GM12878 (cell line): ENCODE measurements at regions not wholly inside any gene's neighbourhood (a gene's known extent, or its start where the extent isn't known, plus 50 kb on each side); places are given as distances from the start of the nearest gene placed in this dataset.
A peak's percentile ranks its signal among the peaks of the same experiment; 100 is the strongest.

ENCODE experiments used
- ATAC-seq: fragments of 200-7000 bp; cut with Tn5 transposase; 3 replicates; pipeline ENCODE4 v1.9.1; 2020; ENCODE audit warnings: mild to moderate bottlenecking, moderate library complexity
- BruUV-seq: library from RNA; stranded (reverse); fragments of 400-500 nt; replicated peaks from 2 replicates; lab custom pipeline; 2021; lab: Mats Ljungman, UMichigan
- CTCF ChIA-PET: fragments of 300-600 bp; sonication (Branson Sonifier 250); formaldehyde crosslinking; extraction: SDS; loops from one replicate; lab custom pipeline; 2021; ENCODE audit warnings: inconsistent platforms; lab: Yijun Ruan, JAX
- POLR2A ChIA-PET: fragments of 350-600 bp; formaldehyde crosslinking; extraction: SDS; loops from one replicate; lab custom pipeline; 2021; ENCODE audit warnings: inconsistent platforms; lab: Charles Lee
- RAD21 ChIA-PET: fragments of 300-600 bp; sonication (Branson Sonifier 250); formaldehyde crosslinking; loops from one replicate; lab custom pipeline; 2023; ENCODE audit warnings: antibody characterized with exemption; ENCODE audit not compliant: unreplicated experiment; lab: Charles Lee
- SMC1A ChIA-PET: fragments of 300-600 bp; sonication (Branson Sonifier 250); formaldehyde crosslinking; loops from one replicate; lab custom pipeline; 2023; ENCODE audit not compliant: unreplicated experiment, uncharacterized antibody; lab: Charles Lee
- DNase-seq: peaks from one replicate; pipeline ENCODE4 v3.0.0-alpha.2; 2011; ENCODE audit warnings: low read depth, low spot score
- FAIRE-seq: peaks from 3 replicates; lab custom pipeline; 2011; peaks lifted over from hg19 to GRCh38; lab: Jason Lieb, UNC
- H2AFZ ChIP-seq: 2 replicates; pipeline ENCODE4 v1.6.0; 2011; ENCODE audit warnings: low read depth, low read length, control low read depth; ENCODE audit not compliant: control insufficient read depth
- H3K27ac ChIP-seq: 2 replicates; pipeline ENCODE4 v1.5.1; 2011; ENCODE audit warnings: control low read depth; ENCODE audit not compliant: control insufficient read depth, insufficient read depth
- H3K27me3 ChIP-seq, 2 experiments: replicated peaks in 1 of 2; 2 replicates each; pipeline versions ENCODE4 v1.6.0 to v1.6.1; 2011; ENCODE audit warnings: low read length in 1 of 2; ENCODE audit not compliant: control insufficient read depth in 2 of 2, insufficient read depth in 2 of 2
- H3K36me3 ChIP-seq, 2 experiments: 2 replicates each; pipeline ENCODE4 v1.5.1; 2011; ENCODE audit warnings: low read length in 1 of 2; ENCODE audit not compliant: control insufficient read depth in 2 of 2, insufficient read depth in 2 of 2
- H3K4me1 ChIP-seq: 2 replicates; pipeline ENCODE4 v1.6.1; 2011; ENCODE audit warnings: mild to moderate bottlenecking, low read length, moderate library complexity, mixed read lengths; ENCODE audit not compliant: control insufficient read depth, insufficient read depth
- H3K4me2 ChIP-seq: 2 replicates; pipeline ENCODE4 v1.6.0; 2011; ENCODE audit warnings: control low read depth; ENCODE audit not compliant: control insufficient read depth, insufficient read depth
- H3K4me3 ChIP-seq: fragments of 200-600 bp; sonication (generic); 2 replicates; pipeline ENCODE4 v1.5.1; 2016
- H3K79me2 ChIP-seq: 2 replicates; pipeline ENCODE4 v1.6.0; 2011; ENCODE audit warnings: low read length; ENCODE audit not compliant: control insufficient read depth, insufficient read depth
- H3K9ac ChIP-seq: 2 replicates; pipeline ENCODE4 v1.8.0; 2011; ENCODE audit warnings: low read length, control low read depth, mixed read lengths; ENCODE audit not compliant: control insufficient read depth, insufficient read depth
- H3K9me3 ChIP-seq: replicated peaks from 3 replicates; pipeline ENCODE4 v1.5.1; 2011; ENCODE audit warnings: mild to moderate bottlenecking, low read length; ENCODE audit not compliant: control insufficient read depth, insufficient read depth
- H4K20me1 ChIP-seq: 2 replicates; pipeline ENCODE4 v1.6.0; 2011; ENCODE audit not compliant: control insufficient read depth, insufficient read depth
- DPF2 ChIP-seq: fragments of 450-650 bp; IDR thresholded peaks from 2 replicates; pipeline ENCODE4 v1.6.1; 2017; ENCODE audit warnings: mild to moderate bottlenecking
- RUNX3 ChIP-seq: IDR thresholded peaks from 2 replicates; pipeline ENCODE4 v1.6.1; 2012; ENCODE audit warnings: low read length, inconsistent platforms
- USF1 ChIP-seq: IDR thresholded peaks from 2 replicates; pipeline ENCODE4 v1.6.1; 2011; ENCODE audit warnings: borderline replicate concordance, low read depth, mild to moderate bottlenecking, moderate library complexity, mixed read lengths, low read length; ENCODE audit not compliant: insufficient read depth; ENCODE audit errors: extremely low read length
- WGBS: methylation state at CpG from one replicate; pipeline ENCODE4 v1.1.6; 2016; ENCODE audit warnings: low lambda C conversion rate; ENCODE audit not compliant: insufficient replicate concordance, insufficient coverage; ENCODE audit errors: missing lambda C conversion rate; 5-methylcytosine and 5-hydroxymethylcytosine counted together
- in situ Hi-C: fragments of 300-500 bp; cut with MboI; formaldehyde crosslinking; loops from 9 replicates; pipeline ENCODE4 v1.14.3; 2018; ENCODE audit warnings: mixed read lengths
- intact Hi-C: fragments of 100-400 bp; cut with micrococcal nuclease; formaldehyde crosslinking; loops from one replicate; pipeline ENCODE4 v1.14.2; 2022; ENCODE audit not compliant: unreplicated experiment
- TF ChIP-seq, protein P1 (sequence below): IDR thresholded peaks from 2 replicates; pipeline ENCODE4 v1.6.1; 2011; ENCODE audit warnings: borderline replicate concordance, low read depth, mild to moderate bottlenecking, moderate library complexity, low read length; ENCODE audit not compliant: insufficient read depth, poor library complexity, severe bottlenecking

DNA sequence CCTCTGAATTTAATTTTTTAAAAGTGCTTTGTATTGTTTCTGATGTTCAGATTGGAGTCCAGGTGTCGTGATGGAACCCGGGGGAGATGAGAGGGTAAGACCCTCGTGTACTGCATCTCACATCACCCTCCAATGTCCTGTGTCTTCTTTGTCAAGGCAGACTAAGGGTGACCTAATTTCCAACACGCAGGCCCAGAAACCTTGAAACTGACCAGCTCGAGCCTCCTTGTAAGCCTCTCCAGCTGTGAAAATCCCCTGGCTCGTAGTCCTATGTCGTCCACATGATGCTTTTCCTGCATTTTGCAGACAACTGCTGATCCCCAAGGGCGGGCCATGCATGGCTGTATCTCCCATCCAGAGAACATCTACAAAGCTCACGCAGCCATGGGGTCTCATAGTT is 220.2 kb downstream of the ARHGAP12 start:
- intact Hi-C loops = loop anchor here (2.0 to 10.0 kb wide), 5 partner anchors 52 to 974 kb away; no protein-coding TSS in a partner anchor
- ChIA-PET CTCF (interaction anchor here (1.0 to 3.2 kb wide), 4 partner anchors 17 to 100 kb away, joined by 5 to 21 read pairs (median 12); no protein-coding TSS in a partner anchor), SMC1A (interaction anchor here (0.6 to 1.8 kb wide), 6 partner anchors 10 to 1038 kb away, joined by 4 to 11 read pairs (median 4); no protein-coding TSS in a partner anchor), RAD21 (interaction anchor here (1.2 to 1.9 kb wide), 5 partner anchors 62 to 924 kb away, joined by 3 to 10 read pairs (median 5); no protein-coding TSS in a partner anchor), POLR2A (interaction anchor here (0.9 to 1.0 kb wide), 2 partner anchors 46 to 669 kb away, joined by 3 to 6 read pairs; no protein-coding TSS in a partner anchor)
- WGBS = 74% methylated on average over 9 of the region's 9 CpGs
- peaks cover 31% of the 10 kb centered on the region for H3K4me1 ChIP-seq
- peak overlapping the region; percentile 9; the same call in 1 of the 2 replicates for H2AFZ ChIP-seq
- H3K79me2 ChIP-seq = peaks cover 2% of the 10 kb centered on the region
- in situ Hi-C loops = no loop called here
- ATAC-seq (no peak), DNase-seq (no peak), FAIRE-seq (no peak)
- peak overlapping the region; percentile 95 for H3K4me2 ChIP-seq
- H3K36me3 ChIP-seq = no peaks in the 10 kb centered on the region; a peak in 1 of 4 replicates
- peak overlapping the region; percentile 92 for H3K27ac ChIP-seq
- H3K9me3 ChIP-seq = peaks cover 12% of the 10 kb centered on the region; the same call in 2 of the 3 replicates
- no TSS peak for BruUV-seq
- H3K27me3 ChIP-seq = no peaks in the 10 kb centered on the region
- H3K9ac ChIP-seq = no peak overlapping the region; the same call in 1 of the 2 replicates
- no peak overlapping the region for H3K4me3 ChIP-seq
- H4K20me1 ChIP-seq = no peaks in the 10 kb centered on the region
- TF ChIP-seq DPF2 (no peak), RUNX3 (no peak), USF1 (no peak)
- TF ChIP-seq, protein P1, sequence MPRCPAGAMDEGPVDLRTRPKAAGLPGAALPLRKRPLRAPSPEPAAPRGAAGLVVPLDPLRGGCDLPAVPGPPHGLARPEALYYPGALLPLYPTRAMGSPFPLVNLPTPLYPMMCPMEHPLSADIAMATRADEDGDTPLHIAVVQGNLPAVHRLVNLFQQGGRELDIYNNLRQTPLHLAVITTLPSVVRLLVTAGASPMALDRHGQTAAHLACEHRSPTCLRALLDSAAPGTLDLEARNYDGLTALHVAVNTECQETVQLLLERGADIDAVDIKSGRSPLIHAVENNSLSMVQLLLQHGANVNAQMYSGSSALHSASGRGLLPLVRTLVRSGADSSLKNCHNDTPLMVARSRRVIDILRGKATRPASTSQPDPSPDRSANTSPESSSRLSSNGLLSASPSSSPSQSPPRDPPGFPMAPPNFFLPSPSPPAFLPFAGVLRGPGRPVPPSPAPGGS = no peak
- TF ChIP-seq, all 136 proteins: peak for 0
